Activated T-helper 2 cell treated with anti-CD3 and anti-CD28 coated beads, Interferon-gamma antibody, Interleukin-2, Interleukin-4, amounts not matched to agents 10 μg/mL and 5 μg/mL and 100 μg/mL, durations not matched to agents 14 hours and 24 hours and 36 hours (primary cell): ENCODE measurements at regions not wholly inside any gene's neighbourhood (a gene's known extent, or its start where the extent isn't known, plus 50 kb on each side); places are given as distances from the start of the nearest gene placed in this dataset.
"Not testable (repeated sequence)": the region's sequence is repeated elsewhere in the genome, so short reads cannot be mapped to it uniquely, and the experiment has no call there.

Experiments
- DNase-seq: peaks from one replicate; pipeline ENCODE4 v3.0.0; 2021; ENCODE audit warnings: low spot score
- H3K27ac Mint-ChIP-seq: one replicate; pipeline ENCODE4 v1.8.0; 2021; ENCODE audit warnings: mixed read lengths
- H3K27me3 Mint-ChIP-seq: one replicate; pipeline ENCODE4 v1.8.0; 2021; ENCODE audit warnings: low read depth, mixed read lengths
- H3K36me3 Mint-ChIP-seq: one replicate; pipeline ENCODE4 v1.8.0; 2021; ENCODE audit warnings: low read depth, mixed read lengths
- H3K4me1 Mint-ChIP-seq: one replicate; pipeline ENCODE4 v1.8.0; 2021; ENCODE audit warnings: low read depth, mixed read lengths
- H3K4me3 Mint-ChIP-seq: one replicate; pipeline ENCODE4 v1.8.0; 2021; ENCODE audit warnings: low read depth, mild to moderate bottlenecking, moderate library complexity, mixed read lengths
- H3K9me3 Mint-ChIP-seq: one replicate; pipeline ENCODE4 v1.8.0; 2021; ENCODE audit warnings: mixed read lengths
- intact Hi-C: fragments of 100-400 bp; cut with micrococcal nuclease; formaldehyde crosslinking; loops from one replicate; pipeline ENCODE4 v1.15.1; 2023

- Mint-ChIP-seq H3K36me3 (no peaks in the 10 kb centered on the region), H3K27me3 (no peaks in the 10 kb centered on the region), H3K4me3 (no peak overlapping the region), H3K4me1 (no peaks in the 10 kb centered on the region), H3K9me3 (no peaks in the 10 kb centered on the region), H3K27ac (no peak overlapping the region)
- intact Hi-C loops: no loop called here
- no peak for DNase-seq
Measured at GRCh38 chr11:96990914-96991313, 601.1 kb downstream of the JRKL start.

- Mint-ChIP-seq H3K36me3 (no peaks in the 10 kb centered on the region), H3K27me3 (no peaks in the 10 kb centered on the region), H3K27ac (no peak overlapping the region), H3K4me3 (no peak overlapping the region), H3K9me3 (no peaks in the 10 kb centered on the region), H3K4me1 (no peaks in the 10 kb centered on the region)
- intact Hi-C loops: no loop called here
- no peak for DNase-seq
Measured at GRCh38 chr11:97000481-97000880, 610.7 kb downstream of the JRKL start.

GRCh38 chr11:97007283-97007682 lies 617.5 kb downstream of the JRKL start:
- no peak overlapping the region for H3K4me3 Mint-ChIP-seq
- no peak overlapping the region for H3K27ac Mint-ChIP-seq
- H3K36me3 Mint-ChIP-seq: no peaks in the 10 kb centered on the region
- no peak for DNase-seq
- intact Hi-C loops: no loop called here
- no peaks in the 10 kb centered on the region for H3K4me1 Mint-ChIP-seq
- H3K9me3 Mint-ChIP-seq: peaks cover 5% of the 10 kb centered on the region
- no peaks in the 10 kb centered on the region for H3K27me3 Mint-ChIP-seq

DNA sequence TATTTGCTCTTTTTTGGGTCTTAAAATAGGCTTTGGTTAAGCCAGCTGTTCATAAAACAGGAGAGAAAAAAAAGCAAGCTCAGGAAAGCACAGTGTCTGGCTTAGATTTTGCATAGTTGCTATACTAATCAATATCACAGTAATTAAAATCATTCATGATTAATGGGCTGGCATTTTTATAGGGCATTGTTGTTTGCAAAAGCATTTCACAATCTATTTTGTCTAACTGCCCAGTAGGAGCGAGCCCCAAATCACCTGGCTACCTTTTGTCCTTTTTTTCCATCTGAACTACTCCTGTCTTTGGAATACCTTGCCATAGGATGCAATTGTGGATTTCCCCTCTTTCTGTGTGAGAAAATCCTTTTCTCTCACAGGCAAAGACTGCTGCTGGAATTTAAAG lies 619.8 kb downstream of the JRKL start:
- no peak for DNase-seq
- Mint-ChIP-seq H3K4me1 (no peaks in the 10 kb centered on the region), H3K27me3 (no peaks in the 10 kb centered on the region), H3K4me3 (no peak overlapping the region), H3K27ac (no peak overlapping the region), H3K36me3 (no peaks in the 10 kb centered on the region), H3K9me3 (peaks cover 9% of the 10 kb centered on the region)
- intact Hi-C loops: no loop called here

GRCh38 chr11:97010997-97011396 lies 621.2 kb downstream of the JRKL start:
- intact Hi-C loops, H3K27me3 Mint-ChIP-seq, H3K9me3 Mint-ChIP-seq, H3K36me3 Mint-ChIP-seq, H3K27ac Mint-ChIP-seq, DNase-seq, H3K4me1 Mint-ChIP-seq, H3K4me3 Mint-ChIP-seq: not testable (repeated sequence)

DNA sequence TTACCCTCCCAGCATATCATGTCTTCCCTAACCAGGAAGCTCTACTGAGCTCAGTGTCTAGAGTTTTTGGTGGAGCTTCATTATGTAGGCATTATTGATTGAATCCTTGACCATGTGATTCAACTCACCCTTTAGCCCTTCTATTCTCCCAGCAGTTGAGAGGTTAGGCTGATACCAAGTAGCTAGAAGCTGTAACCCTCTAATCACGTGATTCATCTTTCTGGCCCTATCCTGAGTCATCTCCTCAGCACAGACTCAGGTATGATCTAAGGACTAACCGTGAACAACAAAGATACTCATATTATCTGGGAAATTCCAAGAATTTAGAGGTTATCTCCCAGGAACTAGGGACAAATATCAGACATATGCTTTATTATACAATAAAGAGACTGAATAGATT lies 625.5 kb downstream of the JRKL start:
- DNase-seq: no peak
- Mint-ChIP-seq H3K36me3 (no peaks in the 10 kb centered on the region), H3K27me3 (no peaks in the 10 kb centered on the region), H3K27ac (no peak overlapping the region), H3K9me3 (peaks cover 13% of the 10 kb centered on the region), H3K4me3 (no peak overlapping the region), H3K4me1 (no peaks in the 10 kb centered on the region)
- intact Hi-C loops: no loop called here

DNA sequence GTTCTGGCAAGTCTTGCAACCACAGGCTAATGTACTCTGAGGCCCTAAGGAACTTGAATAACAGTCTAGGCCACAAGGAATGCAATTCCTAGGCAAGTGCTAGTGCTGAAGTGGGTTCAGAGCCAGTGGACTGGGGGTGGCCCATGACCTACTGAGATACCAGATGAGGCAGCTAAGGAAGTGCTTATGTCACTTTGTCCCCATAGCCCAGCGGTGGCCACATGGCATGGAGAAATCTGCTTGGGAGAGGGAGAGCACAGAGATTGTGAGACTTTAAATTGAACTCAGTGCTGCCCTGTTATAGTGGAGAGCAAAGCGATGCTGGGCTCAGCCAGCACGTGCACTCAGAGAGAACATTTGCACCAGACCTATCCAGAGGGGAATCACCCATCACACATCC lies 629.5 kb downstream of the JRKL start:
- no peaks in the 10 kb centered on the region for H3K4me1 Mint-ChIP-seq
- peaks cover 23% of the 10 kb centered on the region for H3K9me3 Mint-ChIP-seq
- DNase-seq: no peak
- H3K4me3 Mint-ChIP-seq: no peak overlapping the region
- H3K27ac Mint-ChIP-seq: no peak overlapping the region
- intact Hi-C loops: no loop called here
- no peaks in the 10 kb centered on the region for H3K27me3 Mint-ChIP-seq
- H3K36me3 Mint-ChIP-seq: no peaks in the 10 kb centered on the region

DNA sequence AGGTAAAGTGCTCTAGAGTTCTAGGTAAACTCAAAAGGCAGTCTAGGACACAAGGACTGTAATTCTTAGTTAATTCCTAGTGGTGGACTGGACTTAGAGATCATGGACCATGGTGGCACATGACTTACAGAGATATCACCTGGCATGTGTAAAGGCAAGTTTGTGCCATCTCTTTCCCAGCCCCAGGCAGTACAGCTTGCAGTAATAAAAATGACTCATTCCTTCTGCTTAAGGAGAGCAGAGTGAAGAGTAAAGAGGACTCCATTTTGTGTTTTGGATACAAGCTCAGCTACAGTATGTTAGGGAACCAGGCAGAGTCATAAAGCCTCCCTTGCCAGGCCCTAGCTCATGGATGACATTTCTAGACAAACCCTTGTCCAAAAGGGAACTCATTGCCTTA lies 629.9 kb downstream of the JRKL start:
- H3K4me1 Mint-ChIP-seq: no peaks in the 10 kb centered on the region
- no peak for DNase-seq
- no peaks in the 10 kb centered on the region for H3K36me3 Mint-ChIP-seq
- H3K9me3 Mint-ChIP-seq: peaks cover 23% of the 10 kb centered on the region
- no peaks in the 10 kb centered on the region for H3K27me3 Mint-ChIP-seq
- H3K4me3 Mint-ChIP-seq: no peak overlapping the region
- intact Hi-C loops: no loop called here
- no peak overlapping the region for H3K27ac Mint-ChIP-seq

GRCh38 chr11:97022955-97023354 lies 633.1 kb downstream of the JRKL start:
- Mint-ChIP-seq H3K27ac (no peak overlapping the region), H3K4me3 (no peak overlapping the region), H3K9me3 (peaks cover 26% of the 10 kb centered on the region), H3K36me3 (no peaks in the 10 kb centered on the region), H3K4me1 (no peaks in the 10 kb centered on the region), H3K27me3 (no peaks in the 10 kb centered on the region)
- no peak for DNase-seq
- intact Hi-C loops: no loop called here

DNA sequence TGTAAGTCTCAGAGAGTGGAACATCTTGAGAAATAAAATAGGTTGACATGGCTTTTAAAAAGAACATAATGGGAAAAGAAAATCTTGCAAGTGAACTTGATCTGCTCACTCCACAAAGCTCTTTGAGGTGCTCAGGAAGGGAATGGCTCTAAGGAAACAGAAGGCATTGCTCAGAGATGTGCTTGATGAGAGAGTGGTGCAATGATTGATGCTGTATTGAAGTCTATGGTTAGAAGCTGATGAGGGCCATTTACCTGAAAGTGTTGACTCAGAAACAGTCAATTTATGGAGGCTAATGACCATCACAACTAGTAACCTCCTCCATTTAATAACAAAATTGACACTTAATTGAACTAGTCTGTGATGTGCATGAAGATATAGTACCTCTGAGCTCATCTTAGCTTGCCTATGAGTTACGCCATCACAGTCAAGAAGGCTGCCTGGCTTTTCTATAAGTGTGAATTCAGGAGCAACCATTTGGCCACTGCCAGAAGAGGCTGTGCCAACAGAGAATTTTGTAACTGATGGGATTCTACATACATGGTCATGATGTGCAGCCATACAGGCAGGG lies 639.1 kb downstream of the JRKL start:
- H3K4me3 Mint-ChIP-seq: no peak overlapping the region
- H3K4me1 Mint-ChIP-seq: no peaks in the 10 kb centered on the region
- H3K36me3 Mint-ChIP-seq: no peaks in the 10 kb centered on the region
- intact Hi-C loops: no loop called here
- DNase-seq: no peak
- H3K9me3 Mint-ChIP-seq: peaks cover 6% of the 10 kb centered on the region
- H3K27ac Mint-ChIP-seq: no peak overlapping the region
- H3K27me3 Mint-ChIP-seq: no peaks in the 10 kb centered on the region

DNA sequence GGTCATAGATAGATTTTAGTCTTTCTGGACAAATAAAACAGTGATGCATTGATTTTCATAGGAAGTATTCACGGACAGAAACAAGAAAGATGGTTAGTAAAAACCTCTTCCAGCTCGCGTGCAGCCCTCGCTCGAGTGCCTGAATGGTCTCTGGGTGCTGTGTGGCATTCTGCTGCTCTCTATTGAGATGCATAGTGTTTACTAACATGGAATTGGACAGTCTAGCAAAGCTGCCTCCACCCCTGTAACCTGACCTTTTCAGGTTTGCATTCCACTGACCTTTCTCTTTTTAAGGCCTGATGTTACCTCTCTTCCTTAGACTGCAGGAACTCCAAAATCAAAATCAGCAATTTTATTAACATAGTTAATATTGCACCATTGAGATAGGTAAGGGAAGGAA lies 643.4 kb downstream of the JRKL start:
- intact Hi-C loops: no loop called here
- no peaks in the 10 kb centered on the region for H3K27me3 Mint-ChIP-seq
- H3K27ac Mint-ChIP-seq: no peak overlapping the region
- no peaks in the 10 kb centered on the region for H3K4me1 Mint-ChIP-seq
- H3K36me3 Mint-ChIP-seq: no peaks in the 10 kb centered on the region
- no peaks in the 10 kb centered on the region for H3K9me3 Mint-ChIP-seq
- no peak overlapping the region for H3K4me3 Mint-ChIP-seq
- no peak for DNase-seq

- Mint-ChIP-seq H3K36me3 (no peaks in the 10 kb centered on the region), H3K27ac (no peak overlapping the region), H3K4me3 (no peak overlapping the region), H3K4me1 (no peaks in the 10 kb centered on the region), H3K27me3 (no peaks in the 10 kb centered on the region), H3K9me3 (peaks cover 18% of the 10 kb centered on the region)
- DNase-seq: no peak
- intact Hi-C loops: no loop called here
Measured at GRCh38 chr11:97048481-97048880, 658.7 kb downstream of the JRKL start.

GRCh38 chr11:97060184-97060583 lies 670.4 kb downstream of the JRKL start:
- Mint-ChIP-seq H3K4me3 (no peak overlapping the region), H3K9me3 (peaks cover 35% of the 10 kb centered on the region), H3K4me1 (no peaks in the 10 kb centered on the region), H3K27me3 (no peaks in the 10 kb centered on the region), H3K36me3 (no peaks in the 10 kb centered on the region), H3K27ac (no peak overlapping the region)
- DNase-seq: no peak
- intact Hi-C loops: no loop called here

DNA sequence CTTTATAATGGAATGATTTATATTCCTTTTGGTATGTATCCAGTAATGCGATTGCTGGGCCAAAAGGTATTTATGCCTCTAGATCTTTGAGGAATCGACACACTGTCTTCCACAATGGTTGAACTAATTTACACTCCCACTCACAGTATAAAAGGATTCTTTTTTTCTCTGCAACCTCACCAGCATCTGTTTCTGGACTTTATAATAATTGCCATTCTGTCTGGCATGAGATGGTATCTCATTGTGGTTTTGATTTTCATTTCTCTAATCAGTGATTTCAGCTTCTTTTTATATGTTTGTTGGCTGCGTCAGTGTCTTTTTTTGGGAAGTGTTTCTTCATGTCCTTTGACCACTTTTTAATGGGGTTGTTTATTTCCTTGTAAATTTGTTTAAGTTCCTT lies 679.3 kb downstream of the JRKL start:
- Mint-ChIP-seq H3K27ac (no peak overlapping the region), H3K4me3 (no peak overlapping the region), H3K36me3 (no peaks in the 10 kb centered on the region), H3K4me1 (no peaks in the 10 kb centered on the region), H3K27me3 (no peaks in the 10 kb centered on the region), H3K9me3 (peaks cover 48% of the 10 kb centered on the region)
- intact Hi-C loops: no loop called here
- DNase-seq: no peak
